Immature natural killer cell (primary cell): ENCODE measurements at regions not wholly inside any gene's neighbourhood (a gene's known extent, or its start where the extent isn't known, plus 50 kb on each side); places are given as distances from the start of the nearest gene placed in this dataset.

Experiments used
- DNase-seq, 3 donors: peaks; one replicate each; pipeline ENCODE4 v3.0.0; 2022; ENCODE audit warnings: mixed read lengths in 1 of 3
- H3K27ac Mint-ChIP-seq, 6 donors: one replicate each; pipeline ENCODE4 v1.8.0; 2020; ENCODE audit warnings: mixed read lengths in 6 of 6, mild to moderate bottlenecking in 5 of 6, inconsistent platforms in 4 of 6, moderate library complexity in 3 of 6
- H3K27me3 Mint-ChIP-seq, 3 donors: one replicate each; pipeline ENCODE4 v1.8.0; 2020 to 2021; ENCODE audit warnings: low read depth in 3 of 3, mild to moderate bottlenecking in 3 of 3, mixed read lengths in 3 of 3, moderate library complexity in 3 of 3, inconsistent platforms in 1 of 3
- H3K36me3 Mint-ChIP-seq, 3 donors: one replicate each; pipeline ENCODE4 v1.8.0; 2020; ENCODE audit warnings: mixed read lengths in 3 of 3, inconsistent platforms in 2 of 3, mild to moderate bottlenecking in 2 of 3
- H3K4me1 Mint-ChIP-seq, 2 donors: one replicate each; pipeline ENCODE4 v1.8.0; 2020; ENCODE audit warnings: inconsistent platforms in 2 of 2, mild to moderate bottlenecking in 2 of 2, mixed read lengths in 2 of 2, moderate library complexity in 1 of 2
- H3K4me3 Mint-ChIP-seq, 5 donors: one replicate each; pipeline ENCODE4 v1.8.0; 2020; ENCODE audit warnings: mild to moderate bottlenecking in 5 of 5, mixed read lengths in 5 of 5, inconsistent platforms in 3 of 5, moderate library complexity in 3 of 5
- H3K9me3 Mint-ChIP-seq, 6 donors: one replicate each; pipeline ENCODE4 v1.8.0; 2020; ENCODE audit warnings: mild to moderate bottlenecking in 6 of 6, mixed read lengths in 6 of 6, inconsistent platforms in 4 of 6, moderate library complexity in 3 of 6

- H3K4me1 Mint-ChIP-seq = no peaks in the 10 kb centered on the region
- H3K27ac Mint-ChIP-seq = no peak overlapping the region
- H3K36me3 Mint-ChIP-seq = no peaks in the 10 kb centered on the region
- no peak for DNase-seq
- peaks cover 0 to 3% (median 2%) of the 10 kb centered on the region in 3 donors for H3K27me3 Mint-ChIP-seq
- H3K9me3 Mint-ChIP-seq = peaks cover 0 to 4% (median under 1%) of the 10 kb centered on the region in 6 donors
- no peak overlapping the region for H3K4me3 Mint-ChIP-seq
Observed at GRCh38 chr7:82701949-82702348, 258.4 kb upstream of the CACNA2D1 start.

- H3K36me3 Mint-ChIP-seq = no peaks in the 10 kb centered on the region
- peaks cover 0 to 4% (median under 1%) of the 10 kb centered on the region in 6 donors for H3K9me3 Mint-ChIP-seq
- no peak overlapping the region for H3K27ac Mint-ChIP-seq
- no peaks in the 10 kb centered on the region for H3K4me1 Mint-ChIP-seq
- DNase-seq = no peak
- H3K27me3 Mint-ChIP-seq = peaks cover 0 to 3% (median 2%) of the 10 kb centered on the region in 3 donors
- H3K4me3 Mint-ChIP-seq = no peak overlapping the region
Observed at GRCh38 chr7:82700741-82701140, 257.2 kb upstream of the CACNA2D1 start.

GRCh38 chr7:82699773-82700186 lies 256.2 kb upstream of the CACNA2D1 start:
- DNase-seq = no peak
- H3K4me1 Mint-ChIP-seq = no peaks in the 10 kb centered on the region
- H3K9me3 Mint-ChIP-seq = peaks cover 0 to 5% (median under 1%) of the 10 kb centered on the region in 6 donors
- no peak overlapping the region for H3K4me3 Mint-ChIP-seq
- H3K36me3 Mint-ChIP-seq = no peaks in the 10 kb centered on the region
- H3K27ac Mint-ChIP-seq = peak overlapping the region in 1 of 6 donors; percentile 74
- H3K27me3 Mint-ChIP-seq = peaks cover 0 to 3% (median 2%) of the 10 kb centered on the region in 3 donors

GRCh38 chr7:82697897-82698296 lies 254.3 kb upstream of the CACNA2D1 start:
- Mint-ChIP-seq H3K27me3 (peaks cover 0 to 2% (median 2%) of the 10 kb centered on the region in 3 donors), H3K9me3 (peaks cover 0 to 12% (median 0%) of the 10 kb centered on the region in 6 donors), H3K4me1 (no peaks in the 10 kb centered on the region), H3K36me3 (no peaks in the 10 kb centered on the region), H3K4me3 (no peak overlapping the region), H3K27ac (no peak overlapping the region)
- no peak for DNase-seq

GRCh38 chr7:82696631-82697030 lies 253.1 kb upstream of the CACNA2D1 start:
- H3K27me3 Mint-ChIP-seq = peaks cover 0 to 3% (median 2%) of the 10 kb centered on the region in 3 donors
- no peaks in the 10 kb centered on the region for H3K4me1 Mint-ChIP-seq
- H3K27ac Mint-ChIP-seq = no peak overlapping the region
- H3K4me3 Mint-ChIP-seq = no peak overlapping the region
- no peaks in the 10 kb centered on the region for H3K36me3 Mint-ChIP-seq
- H3K9me3 Mint-ChIP-seq = peaks cover 0 to 12% (median 0%) of the 10 kb centered on the region in 6 donors
- DNase-seq = no peak

- H3K27ac Mint-ChIP-seq = no peak overlapping the region
- no peak overlapping the region for H3K4me3 Mint-ChIP-seq
- H3K4me1 Mint-ChIP-seq = no peaks in the 10 kb centered on the region
- peaks cover 0 to 7% (median 0%) of the 10 kb centered on the region in 6 donors for H3K9me3 Mint-ChIP-seq
- no peaks in the 10 kb centered on the region for H3K36me3 Mint-ChIP-seq
- H3K27me3 Mint-ChIP-seq = peaks cover 2 to 4% (median 4%) of the 10 kb centered on the region in 3 donors
- no peak for DNase-seq
Observed at GRCh38 chr7:82694022-82694421, 250.4 kb upstream of the CACNA2D1 start.

- Mint-ChIP-seq H3K4me1 (no peaks in the 10 kb centered on the region), H3K27ac (no peak overlapping the region), H3K36me3 (no peaks in the 10 kb centered on the region), H3K4me3 (no peak overlapping the region), H3K9me3 (peaks cover 0 to 16% (median 0%) of the 10 kb centered on the region in 6 donors), H3K27me3 (peaks cover 3 to 7% (median 4%) of the 10 kb centered on the region in 3 donors)
- no peak for DNase-seq
Observed at GRCh38 chr7:82690929-82691328, 247.4 kb upstream of the CACNA2D1 start.

- H3K4me3 Mint-ChIP-seq = no peak overlapping the region
- H3K36me3 Mint-ChIP-seq = no peaks in the 10 kb centered on the region
- H3K27me3 Mint-ChIP-seq = peaks cover 1 to 3% (median 2%) of the 10 kb centered on the region in 3 donors
- H3K9me3 Mint-ChIP-seq = peaks cover 0 to 14% (median 0%) of the 10 kb centered on the region in 6 donors
- DNase-seq = no peak
- H3K27ac Mint-ChIP-seq = no peak overlapping the region
- H3K4me1 Mint-ChIP-seq = peaks cover 0 to under 1% of the 10 kb centered on the region in 2 donors
Observed at GRCh38 chr7:82685214-82685613, 241.6 kb upstream of the CACNA2D1 start.

GRCh38 chr7:82678716-82679115 lies 235.1 kb upstream of the CACNA2D1 start:
- H3K4me3 Mint-ChIP-seq = peak overlapping the region; percentile 71 to 87 (median 80)
- peak; percentile 27 to 36 (median 32) for DNase-seq
- H3K27me3 Mint-ChIP-seq = peaks cover 0 to 4% (median 3%) of the 10 kb centered on the region in 3 donors
- no peaks in the 10 kb centered on the region for H3K36me3 Mint-ChIP-seq
- H3K4me1 Mint-ChIP-seq = peaks cover 32 to 43% of the 10 kb centered on the region in 2 donors
- peaks cover 0 to 12% (median 0%) of the 10 kb centered on the region in 6 donors for H3K9me3 Mint-ChIP-seq
- peak overlapping the region; percentile 88 to 95 (median 92) for H3K27ac Mint-ChIP-seq

GRCh38 chr7:82678259-82678658 lies 234.7 kb upstream of the CACNA2D1 start:
- Mint-ChIP-seq H3K4me1 (peaks cover 32 to 43% of the 10 kb centered on the region in 2 donors), H3K36me3 (no peaks in the 10 kb centered on the region), H3K9me3 (peaks cover 0 to 10% (median 0%) of the 10 kb centered on the region in 6 donors), H3K27me3 (peaks cover 0 to 4% (median 2%) of the 10 kb centered on the region in 3 donors), H3K4me3 (peak overlapping the region; percentile 71 to 87 (median 80)), H3K27ac (peak overlapping the region; percentile 88 to 95 (median 92))
- peak in 2 of 3 donors; percentile 12 to 23 for DNase-seq

- peaks cover 0 to 9% (median 0%) of the 10 kb centered on the region in 6 donors for H3K9me3 Mint-ChIP-seq
- peak overlapping the region; percentile 65 to 87 (median 73) for H3K4me3 Mint-ChIP-seq
- peak overlapping the region; percentile 62 to 93 (median 87) for H3K27ac Mint-ChIP-seq
- peaks cover 32 to 43% of the 10 kb centered on the region in 2 donors for H3K4me1 Mint-ChIP-seq
- no peaks in the 10 kb centered on the region for H3K36me3 Mint-ChIP-seq
- peaks cover 0 to 4% (median 2%) of the 10 kb centered on the region in 3 donors for H3K27me3 Mint-ChIP-seq
- peak; percentile 46 to 58 (median 52) for DNase-seq
Observed at GRCh38 chr7:82677493-82677892, 233.9 kb upstream of the CACNA2D1 start.

GRCh38 chr7:82676777-82677463 lies 233.3 kb upstream of the CACNA2D1 start:
- H3K4me3 Mint-ChIP-seq = peak overlapping the region in 4 of 5 donors; percentile 20 to 87 (median 67)
- H3K4me1 Mint-ChIP-seq = peaks cover 32 to 43% of the 10 kb centered on the region in 2 donors
- H3K27me3 Mint-ChIP-seq = peaks cover 0 to 5% (median 4%) of the 10 kb centered on the region in 3 donors
- H3K27ac Mint-ChIP-seq = peak overlapping the region; percentile 62 to 93 (median 87)
- H3K9me3 Mint-ChIP-seq = peaks cover 0 to 12% (median 0%) of the 10 kb centered on the region in 6 donors
- DNase-seq = peak in 2 of 3 donors; percentile 0 to 5
- no peaks in the 10 kb centered on the region for H3K36me3 Mint-ChIP-seq

- Mint-ChIP-seq H3K27me3 (peaks cover 0 to 6% (median 4%) of the 10 kb centered on the region in 3 donors), H3K9me3 (peaks cover 0 to 12% (median 0%) of the 10 kb centered on the region in 6 donors), H3K4me1 (peaks cover 32 to 44% of the 10 kb centered on the region in 2 donors), H3K27ac (no peak overlapping the region), H3K36me3 (peaks cover 0 to 3% (median 0%) of the 10 kb centered on the region in 3 donors), H3K4me3 (no peak overlapping the region)
- no peak for DNase-seq
Observed at GRCh38 chr7:82675396-82675795, 231.8 kb upstream of the CACNA2D1 start.

- Mint-ChIP-seq H3K4me3 (no peak overlapping the region), H3K27ac (no peak overlapping the region), H3K4me1 (peaks cover 22 to 44% of the 10 kb centered on the region in 2 donors), H3K27me3 (peaks cover 0 to 4% (median 4%) of the 10 kb centered on the region in 3 donors), H3K36me3 (peaks cover 0 to 3% (median 0%) of the 10 kb centered on the region in 3 donors), H3K9me3 (peaks cover 0 to 16% (median 0%) of the 10 kb centered on the region in 6 donors)
- DNase-seq = no peak
Observed at GRCh38 chr7:82674268-82674667, 230.7 kb upstream of the CACNA2D1 start.
